ENCODE measurements at regions not wholly inside any gene's neighbourhood (a gene's known extent, or its start where the extent isn't known, plus 50 kb on each side); places are given as distances from the start of the nearest gene placed in this dataset.

DNA sequence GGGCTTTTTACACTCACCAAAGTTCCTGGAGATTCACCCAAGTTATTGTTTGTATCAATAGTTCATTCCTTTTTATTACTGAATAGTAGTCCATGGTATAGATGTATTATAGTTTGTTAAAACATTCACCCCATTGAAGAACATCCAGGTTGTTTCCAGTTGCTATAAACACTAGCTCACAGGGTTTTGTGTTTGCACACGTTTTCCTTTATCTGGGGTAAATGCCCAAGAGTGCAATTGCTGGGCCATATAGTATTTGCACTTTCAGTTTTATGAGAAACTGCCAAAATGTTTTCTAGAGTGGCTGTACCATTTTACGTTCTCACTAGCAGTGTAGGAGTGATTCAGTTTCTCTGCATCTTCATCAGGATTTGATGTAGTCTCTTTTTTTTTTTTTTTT, 57.1 kb downstream of the CBLL2 start (continued):
- no peak for TF ChIP-seq JAZF1 (CRISPR knock-in tag; IDR thresholded peaks at IDR 0.05)
- TF ChIP-seq, protein P1, sequence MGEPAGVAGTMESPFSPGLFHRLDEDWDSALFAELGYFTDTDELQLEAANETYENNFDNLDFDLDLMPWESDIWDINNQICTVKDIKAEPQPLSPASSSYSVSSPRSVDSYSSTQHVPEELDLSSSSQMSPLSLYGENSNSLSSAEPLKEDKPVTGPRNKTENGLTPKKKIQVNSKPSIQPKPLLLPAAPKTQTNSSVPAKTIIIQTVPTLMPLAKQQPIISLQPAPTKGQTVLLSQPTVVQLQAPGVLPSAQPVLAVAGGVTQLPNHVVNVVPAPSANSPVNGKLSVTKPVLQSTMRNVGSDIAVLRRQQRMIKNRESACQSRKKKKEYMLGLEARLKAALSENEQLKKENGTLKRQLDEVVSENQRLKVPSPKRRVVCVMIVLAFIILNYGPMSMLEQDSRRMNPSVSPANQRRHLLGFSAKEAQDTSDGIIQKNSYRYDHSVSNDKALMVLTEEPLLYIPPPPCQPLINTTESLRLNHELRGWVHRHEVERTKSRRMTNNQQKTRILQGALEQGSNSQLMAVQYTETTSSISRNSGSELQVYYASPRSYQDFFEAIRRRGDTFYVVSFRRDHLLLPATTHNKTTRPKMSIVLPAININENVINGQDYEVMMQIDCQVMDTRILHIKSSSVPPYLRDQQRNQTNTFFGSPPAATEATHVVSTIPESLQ (CRISPR knock-in tag; IDR thresholded peaks at IDR 0.05) = no peak
- TF ChIP-seq ZNF317 (CRISPR knock-in tag; IDR thresholded peaks at IDR 0.05; ENCODE audit: borderline replicate concordance, low read depth) = no peak
- TF ChIP-seq TP53 (CRISPR knock-in tag; IDR thresholded peaks at IDR 0.05) = no peak
- TF ChIP-seq ZNF396 (CRISPR knock-in tag; IDR thresholded peaks at IDR 0.05; ENCODE audit: borderline replicate concordance) = no peak
- TF ChIP-seq MYBL2 (CRISPR knock-in tag; IDR thresholded peaks at IDR 0.05) = no peak
- no peak for TF ChIP-seq ZNF138 (CRISPR knock-in tag; conservative IDR thresholded peaks at IDR 0.05)
- no peak for TF ChIP-seq ZNF219 (CRISPR knock-in tag; IDR thresholded peaks at IDR 0.05; ENCODE audit: borderline replicate concordance)

DNA sequence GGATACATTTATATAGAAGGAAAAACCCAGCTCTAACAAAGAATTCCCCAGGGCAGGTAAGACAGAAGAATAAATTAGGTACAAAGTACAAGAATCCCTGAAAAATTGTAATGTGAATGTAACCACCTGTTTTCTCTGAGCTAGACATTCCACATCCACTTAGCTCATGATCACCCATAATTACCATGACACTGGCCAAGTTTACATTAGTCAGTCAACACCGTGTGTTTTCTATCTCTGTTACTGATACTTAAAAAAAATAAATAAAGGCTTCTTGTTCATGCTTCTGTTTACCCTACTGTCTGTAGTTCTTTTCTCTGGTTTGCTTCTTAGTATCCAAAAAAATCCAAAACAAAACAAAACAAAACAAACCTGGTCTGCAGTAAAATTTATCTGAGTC, 66.0 kb downstream of the CBLL2 start:
- ATAC-seq (no peak; the same call in 1 of the 2 replicates), DNase-seq (ENCODE audit: low spot score) (no peak)
- Mint-ChIP-seq H3K4me3 (no peak overlapping the region), H3K36me3 (peaks cover 17% of the 10 kb centered on the region), H3K4me1 (peaks cover 15% of the 10 kb centered on the region), H3K27me3 (ENCODE audit: low read depth) (peaks cover 6% of the 10 kb centered on the region), H3K9me3 (peaks cover 23% of the 10 kb centered on the region), H3K27ac (peak overlapping the region; percentile 67; the same call in 1 of the 2 replicates)
- TF ChIP-seq E2F4 (CRISPR knock-in tag; IDR thresholded peaks at IDR 0.05; ENCODE audit: borderline replicate concordance, low read depth) (no peak), ZBTB43 (CRISPR knock-in tag; IDR thresholded peaks at IDR 0.05) (no peak), TEAD1 (CRISPR knock-in tag; IDR thresholded peaks at IDR 0.05) (no peak), NR3C1 (CRISPR knock-in tag; conservative IDR thresholded peaks at IDR 0.05; ENCODE audit: low read depth) (no peak), GTF2I (CRISPR knock-in tag; conservative IDR thresholded peaks at IDR 0.05) (no peak), ZNF121 (CRISPR knock-in tag; IDR thresholded peaks at IDR 0.05) (no peak), GABPB1 (CRISPR knock-in tag; IDR thresholded peaks at IDR 0.05) (no peak), ZNF232 (CRISPR knock-in tag; IDR thresholded peaks at IDR 0.05) (no peak), SMAD3 (CRISPR knock-in tag; IDR thresholded peaks at IDR 0.05; ENCODE audit: borderline replicate concordance) (no peak), ZNF423 (CRISPR knock-in tag; IDR thresholded peaks at IDR 0.05) (no peak), CREM (CRISPR knock-in tag; IDR thresholded peaks at IDR 0.05) (no peak), JAZF1 (CRISPR knock-in tag; IDR thresholded peaks at IDR 0.05) (no peak), ELF4 (CRISPR knock-in tag; IDR thresholded peaks at IDR 0.05; ENCODE audit: low read depth) (no peak), NFATC4 (CRISPR knock-in tag; IDR thresholded peaks at IDR 0.05) (no peak), ZBTB21 (CRISPR knock-in tag; IDR thresholded peaks at IDR 0.05; ENCODE audit: borderline replicate concordance) (no peak), FOXP1 (CRISPR knock-in tag; IDR thresholded peaks at IDR 0.05; ENCODE audit: borderline replicate concordance) (no peak), ZNF219 (CRISPR knock-in tag; IDR thresholded peaks at IDR 0.05; ENCODE audit: borderline replicate concordance) (no peak), ZNF512 (CRISPR knock-in tag; IDR thresholded peaks at IDR 0.05; ENCODE audit: borderline replicate concordance) (no peak)
- TF ChIP-seq, protein P2, sequence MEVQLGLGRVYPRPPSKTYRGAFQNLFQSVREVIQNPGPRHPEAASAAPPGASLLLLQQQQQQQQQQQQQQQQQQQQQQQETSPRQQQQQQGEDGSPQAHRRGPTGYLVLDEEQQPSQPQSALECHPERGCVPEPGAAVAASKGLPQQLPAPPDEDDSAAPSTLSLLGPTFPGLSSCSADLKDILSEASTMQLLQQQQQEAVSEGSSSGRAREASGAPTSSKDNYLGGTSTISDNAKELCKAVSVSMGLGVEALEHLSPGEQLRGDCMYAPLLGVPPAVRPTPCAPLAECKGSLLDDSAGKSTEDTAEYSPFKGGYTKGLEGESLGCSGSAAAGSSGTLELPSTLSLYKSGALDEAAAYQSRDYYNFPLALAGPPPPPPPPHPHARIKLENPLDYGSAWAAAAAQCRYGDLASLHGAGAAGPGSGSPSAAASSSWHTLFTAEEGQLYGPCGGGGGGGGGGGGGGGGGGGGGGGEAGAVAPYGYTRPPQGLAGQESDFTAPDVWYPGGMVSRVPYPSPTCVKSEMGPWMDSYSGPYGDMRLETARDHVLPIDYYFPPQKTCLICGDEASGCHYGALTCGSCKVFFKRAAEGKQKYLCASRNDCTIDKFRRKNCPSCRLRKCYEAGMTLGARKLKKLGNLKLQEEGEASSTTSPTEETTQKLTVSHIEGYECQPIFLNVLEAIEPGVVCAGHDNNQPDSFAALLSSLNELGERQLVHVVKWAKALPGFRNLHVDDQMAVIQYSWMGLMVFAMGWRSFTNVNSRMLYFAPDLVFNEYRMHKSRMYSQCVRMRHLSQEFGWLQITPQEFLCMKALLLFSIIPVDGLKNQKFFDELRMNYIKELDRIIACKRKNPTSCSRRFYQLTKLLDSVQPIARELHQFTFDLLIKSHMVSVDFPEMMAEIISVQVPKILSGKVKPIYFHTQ (CRISPR knock-in tag; IDR thresholded peaks at IDR 0.05) = no peak
- ChIA-PET CTCF (no interaction called here), POLR2A (no interaction called here)

All from WTC11 (cell line).